Smooth muscle cell (in vitro differentiated cells): ENCODE measurements at regions not wholly inside any gene's neighbourhood (a gene's known extent, or its start where the extent isn't known, plus 50 kb on each side); places are given as distances from the start of the nearest gene placed in this dataset.

Experiments used
- DNase-seq: peaks from one replicate; lab custom pipeline; 2025; ENCODE audit not compliant: unreplicated experiment; lab: John Stamatoyannopoulos, UW
- H2AFZ ChIP-seq: fragments of 200-600 bp; sonication (generic); 2 replicates; pipeline ENCODE4 v1.6.0; 2016; ENCODE audit warnings: antibody characterized with exemption, low read depth, mild to moderate bottlenecking
- H3F3A ChIP-seq: fragments of 200-600 bp; sonication (generic); 2 replicates; pipeline ENCODE4 v1.6.0; 2017; ENCODE audit warnings: antibody characterized with exemption, low read depth
- H3K27ac ChIP-seq: fragments of 200-600 bp; sonication (generic); 2 replicates; pipeline ENCODE4 v1.5.1; 2016; ENCODE audit warnings: low read depth, mild to moderate bottlenecking
- H3K27me3 ChIP-seq: fragments of 200-600 bp; sonication (generic); 2 replicates; pipeline ENCODE4 v1.6.1; 2016; ENCODE audit warnings: low read depth, mild to moderate bottlenecking
- H3K36me3 ChIP-seq: fragments of 200-600 bp; sonication (generic); 2 replicates; pipeline ENCODE4 v1.5.1; 2016; ENCODE audit warnings: low read depth
- H3K4me1 ChIP-seq: fragments of 200-600 bp; sonication (generic); 2 replicates; pipeline ENCODE4 v1.5.1; 2016; ENCODE audit warnings: low read depth
- H3K4me2 ChIP-seq: fragments of 200-600 bp; sonication (generic); 2 replicates; pipeline ENCODE4 v1.6.0; 2016; ENCODE audit warnings: mild to moderate bottlenecking
- H3K4me3 ChIP-seq: fragments of 200-600 bp; sonication (generic); 2 replicates; pipeline ENCODE4 v1.5.1; 2016; ENCODE audit warnings: mild to moderate bottlenecking
- H3K79me2 ChIP-seq: fragments of 200-600 bp; sonication (generic); 2 replicates; pipeline ENCODE4 v1.6.0; 2016; ENCODE audit warnings: low read depth, mild to moderate bottlenecking
- H3K9ac ChIP-seq: fragments of 200-600 bp; sonication (generic); 2 replicates; pipeline ENCODE4 v1.6.0; 2016; ENCODE audit warnings: low read depth
- H3K9me3 ChIP-seq: fragments of 200-600 bp; sonication (generic); replicated peaks from 2 replicates; pipeline ENCODE4 v1.5.1; 2016; ENCODE audit warnings: low read depth
- H4K20me1 ChIP-seq: fragments of 200-600 bp; sonication (generic); 2 replicates; pipeline ENCODE4 v1.6.0; 2016; ENCODE audit warnings: low read depth
- CTCF ChIP-seq: fragments of 200-600 bp; sonication (generic); IDR thresholded peaks from 2 replicates; pipeline ENCODE4 v1.5.1; 2017; ENCODE audit warnings: borderline replicate concordance, mild to moderate bottlenecking, antibody characterized with exemption; ENCODE audit not compliant: insufficient read depth, poor library complexity, severe bottlenecking
- WGBS: methylation state at CpG from one replicate; pipeline ENCODE4 v1.1.7; 2016; ENCODE audit warnings: low lambda C conversion rate; 5-methylcytosine and 5-hydroxymethylcytosine counted together

DNA sequence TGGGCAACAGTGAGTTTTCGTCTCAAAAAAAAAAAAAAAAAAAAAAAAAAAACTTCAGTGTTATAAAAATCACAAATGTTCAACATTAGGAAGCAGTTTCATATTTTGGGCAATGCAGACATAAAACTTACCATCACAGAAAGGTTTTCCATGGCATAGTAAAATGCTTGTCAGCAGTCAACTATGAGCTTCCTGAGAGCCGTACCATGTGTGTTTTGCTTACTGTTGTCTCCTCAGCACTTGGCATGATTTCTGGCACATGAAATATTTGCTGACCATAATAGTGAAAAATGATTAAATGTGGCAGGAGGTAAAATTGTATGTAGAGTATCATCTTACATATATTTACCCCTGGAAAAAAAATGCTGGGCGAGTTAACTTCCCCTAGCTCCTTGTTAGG lies 237.5 kb upstream of the SLC35B3 start:
- TF ChIP-seq CTCF = no peak
- no peak overlapping the region for H2AFZ ChIP-seq
- H3K27ac ChIP-seq = no peak overlapping the region
- no peaks in the 10 kb centered on the region for H3K4me1 ChIP-seq
- H3K4me2 ChIP-seq = no peak overlapping the region
- H3K9ac ChIP-seq = no peak overlapping the region
- no peaks in the 10 kb centered on the region for H3K79me2 ChIP-seq
- no peak overlapping the region for H3K4me3 ChIP-seq
- H3K27me3 ChIP-seq = no peaks in the 10 kb centered on the region
- H3F3A ChIP-seq = no peaks in the 10 kb centered on the region
- no peaks in the 10 kb centered on the region for H3K9me3 ChIP-seq
- no peaks in the 10 kb centered on the region for H3K36me3 ChIP-seq
- no peaks in the 10 kb centered on the region for H4K20me1 ChIP-seq
- DNase-seq = no peak
- WGBS = 88% methylated on average over 2 of the region's 3 CpGs

- Histone ChIP-seq H3K9me3 (no peaks in the 10 kb centered on the region), H2AFZ (no peak overlapping the region), H3K79me2 (no peaks in the 10 kb centered on the region), H3K4me1 (no peaks in the 10 kb centered on the region), H3K27ac (no peak overlapping the region), H3K9ac (no peak overlapping the region), H3F3A (no peaks in the 10 kb centered on the region), H4K20me1 (no peaks in the 10 kb centered on the region), H3K4me2 (no peak overlapping the region), H3K4me3 (no peak overlapping the region), H3K27me3 (no peaks in the 10 kb centered on the region), H3K36me3 (no peaks in the 10 kb centered on the region)
- no peak for DNase-seq
- no peak for TF ChIP-seq CTCF
- 93% methylated on average over 1 of the region's 1 CpG for WGBS
Observed at GRCh38 chr6:8670792-8671191, 235.4 kb upstream of the SLC35B3 start.

DNA sequence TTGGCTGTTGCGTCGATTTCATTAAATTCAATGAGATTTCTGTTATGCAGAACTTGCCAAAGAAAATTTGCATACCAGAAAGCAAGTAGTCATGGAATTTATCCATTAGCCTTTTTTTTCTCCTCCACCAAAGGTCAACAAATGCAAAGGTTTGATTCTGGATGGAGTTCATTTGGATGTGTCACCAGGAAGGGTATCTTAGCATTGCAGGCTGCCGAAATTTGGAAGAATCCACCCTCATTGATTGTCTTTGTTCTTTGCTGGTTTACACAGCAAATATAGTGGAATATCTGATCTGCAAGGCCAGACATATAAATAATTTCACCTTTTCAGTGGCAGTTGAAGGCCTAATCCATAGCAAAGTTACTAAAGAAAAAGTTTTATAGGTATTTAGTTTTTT lies 229.4 kb upstream of the SLC35B3 start:
- no peaks in the 10 kb centered on the region for H3K27me3 ChIP-seq
- TF ChIP-seq CTCF = no peak
- WGBS = 91% methylated on average over 3 of the region's 3 CpGs

DNA sequence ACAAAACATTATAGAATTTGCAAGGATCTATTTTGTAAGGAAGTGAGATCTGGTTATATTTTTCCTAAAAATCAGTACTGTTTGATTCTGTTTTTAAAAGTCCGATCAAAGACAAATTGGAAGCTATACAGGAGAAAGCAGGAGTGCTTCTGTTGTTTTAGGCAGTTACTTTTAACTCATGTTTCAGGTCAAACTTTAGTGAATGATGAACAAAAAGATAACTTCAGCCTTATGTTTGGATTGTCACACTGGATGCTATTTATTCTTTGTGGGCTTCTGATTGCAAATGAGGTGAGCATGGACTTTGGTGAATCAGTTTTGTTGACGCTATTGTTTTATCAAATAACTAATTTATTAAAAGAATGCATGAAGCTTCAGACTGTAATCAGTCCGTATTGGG lies 228.7 kb upstream of the SLC35B3 start:
- Histone ChIP-seq H4K20me1 (no peaks in the 10 kb centered on the region), H3K4me3 (no peak overlapping the region), H3K9ac (no peak overlapping the region), H3K4me1 (no peaks in the 10 kb centered on the region), H3K27ac (no peak overlapping the region), H3K4me2 (no peak overlapping the region), H3F3A (no peaks in the 10 kb centered on the region), H3K9me3 (no peaks in the 10 kb centered on the region), H3K36me3 (no peaks in the 10 kb centered on the region), H3K79me2 (no peaks in the 10 kb centered on the region), H3K27me3 (no peaks in the 10 kb centered on the region), H2AFZ (no peak overlapping the region)
- TF ChIP-seq CTCF = no peak
- DNase-seq = no peak
- 96% methylated on average over 3 of the region's 3 CpGs for WGBS

More for the DNA sequence above, 229.4 kb upstream of the SLC35B3 start:
- Histone ChIP-seq H3K9ac (no peak overlapping the region), H4K20me1 (no peaks in the 10 kb centered on the region), H3K79me2 (no peaks in the 10 kb centered on the region), H3K4me1 (no peaks in the 10 kb centered on the region), H3K4me2 (no peak overlapping the region), H3K9me3 (no peaks in the 10 kb centered on the region), H3K36me3 (no peaks in the 10 kb centered on the region), H3K27ac (no peak overlapping the region), H2AFZ (no peak overlapping the region), H3F3A (no peaks in the 10 kb centered on the region), H3K4me3 (no peak overlapping the region)
- DNase-seq = no peak
